GM23248 (cell line): ENCODE measurements at regions not wholly inside any gene's neighbourhood (a gene's known extent, or its start where the extent isn't known, plus 50 kb on each side); places are given as distances from the start of the nearest gene placed in this dataset.

Experiments used
- DNase-seq: peaks from one replicate; pipeline ENCODE4 v3.0.0-alpha.2; 2015
- H2AFZ ChIP-seq: fragments of 200-600 bp; sonication (generic); 2 replicates; pipeline ENCODE4 v1.6.1; 2016; ENCODE audit warnings: antibody characterized with exemption
- H3F3A ChIP-seq: fragments of 200-600 bp; sonication (generic); 2 replicates; pipeline ENCODE4 v1.6.1; 2016; ENCODE audit warnings: mild to moderate bottlenecking, antibody characterized with exemption, mixed run types; ENCODE audit not compliant: insufficient read depth
- H3K27ac ChIP-seq: fragments of 200-600 bp; sonication (generic); 2 replicates; pipeline ENCODE4 v1.5.1; 2016; ENCODE audit warnings: mild to moderate bottlenecking
- H3K27me3 ChIP-seq: fragments of 200-600 bp; sonication (generic); replicated peaks from 2 replicates; pipeline ENCODE4 v1.6.1; 2016; ENCODE audit warnings: mild to moderate bottlenecking; ENCODE audit not compliant: insufficient read depth
- H3K36me3 ChIP-seq: fragments of 200-600 bp; sonication (generic); 2 replicates; pipeline ENCODE4 v1.6.1; 2016; ENCODE audit warnings: low read depth, mild to moderate bottlenecking
- H3K4me1 ChIP-seq: fragments of 200-600 bp; sonication (generic); 2 replicates; pipeline ENCODE4 v1.6.1; 2016; ENCODE audit warnings: mild to moderate bottlenecking; ENCODE audit not compliant: insufficient read depth
- H3K4me2 ChIP-seq: fragments of 200-600 bp; sonication (generic); one replicate; pipeline ENCODE4 v1.6.1; 2016; ENCODE audit warnings: mild to moderate bottlenecking; ENCODE audit not compliant: unreplicated experiment
- H3K4me3 ChIP-seq: fragments of 200-600 bp; sonication (generic); 2 replicates; pipeline ENCODE4 v1.5.1; 2016; ENCODE audit warnings: mild to moderate bottlenecking
- H3K79me2 ChIP-seq: fragments of 200-600 bp; sonication (generic); 2 replicates; pipeline ENCODE4 v1.6.1; 2016; ENCODE audit warnings: mild to moderate bottlenecking; ENCODE audit not compliant: insufficient read depth
- H3K9ac ChIP-seq: fragments of 200-600 bp; sonication (generic); 2 replicates; pipeline ENCODE4 v1.6.1; 2016; ENCODE audit warnings: mild to moderate bottlenecking
- H3K9me2 ChIP-seq: fragments of 200-600 bp; sonication (generic); 2 replicates; pipeline ENCODE4 v1.6.1; 2016; ENCODE audit warnings: mixed run types, mild to moderate bottlenecking, moderate library complexity; ENCODE audit not compliant: insufficient read depth
- H3K9me3 ChIP-seq: fragments of 200-600 bp; sonication (generic); one replicate; pipeline ENCODE4 v1.6.1; 2017; ENCODE audit warnings: low read depth
- H4K20me1 ChIP-seq: fragments of 200-600 bp; sonication (generic); 2 replicates; pipeline ENCODE4 v1.6.0; 2016; ENCODE audit not compliant: insufficient read depth
- EZH2 ChIP-seq: fragments of 200-600 bp; sonication (generic); IDR thresholded peaks from 2 replicates; pipeline ENCODE4 v1.6.1; 2018; ENCODE audit warnings: antibody characterized with exemption, mild to moderate bottlenecking; ENCODE audit not compliant: insufficient read depth, poor library complexity, severe bottlenecking
- EZH2phosphoT487 ChIP-seq: fragments of 200-600 bp; sonication (generic); IDR thresholded peaks from 2 replicates; pipeline ENCODE4 v1.6.1; 2018; ENCODE audit warnings: antibody characterized with exemption, moderate library complexity, mild to moderate bottlenecking, low read depth; ENCODE audit not compliant: insufficient read depth
- WGBS, 2 experiments: methylation state at CpG; one replicate each; pipeline ENCODE4 v1.1.6; 2015 to 2017; ENCODE audit warnings: low lambda C conversion rate in 2 of 2, low coverage in 1 of 2; ENCODE audit errors: missing lambda C conversion rate in 2 of 2; 5-methylcytosine and 5-hydroxymethylcytosine counted together
- in situ Hi-C: fragments of 300-500 bp; cut with MboI; formaldehyde crosslinking; loops from 2 replicates; pipeline ENCODE4 v1.15.0; 2020

DNA sequence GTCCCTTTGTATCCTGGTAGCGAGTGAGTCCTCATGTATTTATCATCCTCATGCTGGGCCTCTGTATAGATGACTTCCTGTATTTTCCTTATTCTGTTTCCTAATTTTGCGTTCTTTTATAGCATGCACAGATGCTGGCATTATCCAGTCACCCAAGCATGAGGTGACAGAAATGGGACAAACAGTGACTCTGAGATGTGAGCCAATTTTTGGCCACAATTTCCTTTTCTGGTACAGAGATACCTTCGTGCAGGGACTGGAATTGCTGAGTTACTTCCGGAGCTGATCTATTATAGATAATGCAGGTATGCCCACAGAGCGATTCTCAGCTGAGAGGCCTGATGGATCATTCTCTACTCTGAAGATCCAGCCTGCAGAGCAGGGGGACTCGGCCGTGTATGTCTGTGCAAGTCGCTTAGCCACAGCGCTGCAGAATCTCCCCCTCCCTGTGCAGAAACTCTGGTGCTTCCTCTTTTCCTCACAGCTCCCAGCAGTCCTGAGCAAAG is 183.1 kb upstream of the PRSS58 start:
- Histone ChIP-seq H3K4me1 (peaks cover 39% of the 10 kb centered on the region), H3K9me3 (no peaks in the 10 kb centered on the region), H2AFZ (peak overlapping the region; percentile 44; the same call in 1 of the 2 replicates), H3K79me2 (no peaks in the 10 kb centered on the region), H3K4me3 (no peak overlapping the region), H4K20me1 (no peaks in the 10 kb centered on the region), H3K9ac (no peak overlapping the region), H3F3A (peaks cover 22% of the 10 kb centered on the region), H3K9me2 (no peaks in the 10 kb centered on the region), H3K4me2 (peak overlapping the region; percentile 44), H3K27ac (peak overlapping the region; percentile 15; the same call in 1 of the 2 replicates), H3K27me3 (no peaks in the 10 kb centered on the region), H3K36me3 (no peaks in the 10 kb centered on the region)
- 38 to 57% methylated on average over 8 to 9 of the region's 9 CpGs for WGBS, 2 experiments
- DNase-seq, result no peak
- TF ChIP-seq EZH2 (no peak), EZH2phosphoT487 (no peak)
- in situ Hi-C loops, result no loop called here

DNA sequence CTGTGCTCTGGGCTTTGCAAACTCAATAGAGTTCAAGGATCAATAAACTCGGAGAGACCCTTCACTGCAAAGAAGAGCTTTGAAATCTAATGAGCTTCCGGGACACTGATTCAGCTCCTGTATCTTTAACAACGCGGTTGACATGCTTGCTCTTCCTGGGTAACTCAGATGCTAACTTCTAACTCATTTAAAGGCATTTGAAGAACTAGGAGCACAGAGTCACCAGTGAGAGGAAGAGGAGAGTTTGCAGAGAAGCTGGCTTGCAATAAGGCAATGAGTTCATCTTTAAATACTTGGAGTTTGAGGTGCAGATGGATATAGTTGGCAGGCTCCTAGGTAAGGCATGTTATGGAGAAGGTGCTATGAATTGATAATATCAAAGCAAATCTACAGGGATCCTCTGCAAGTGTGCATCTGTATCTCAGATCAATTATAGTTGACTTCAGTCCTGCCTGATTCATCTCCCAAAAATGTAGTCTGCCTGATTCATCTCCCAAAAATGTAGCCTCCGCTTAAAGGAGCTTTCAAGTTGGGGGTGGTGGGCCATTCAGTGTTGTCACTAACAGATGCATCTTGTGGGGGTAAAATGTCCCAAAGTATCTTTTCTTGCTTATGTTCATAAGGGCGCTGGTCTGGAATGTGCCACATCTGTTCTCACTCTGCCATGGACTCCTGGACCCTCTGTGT is 182.5 kb upstream of the PRSS58 start:
- Histone ChIP-seq H3F3A (peaks cover 22% of the 10 kb centered on the region), H3K27ac (peak overlapping the region; percentile 29), H3K4me1 (peaks cover 39% of the 10 kb centered on the region), H3K9me3 (no peaks in the 10 kb centered on the region), H3K9me2 (no peaks in the 10 kb centered on the region), H3K9ac (no peak overlapping the region), H4K20me1 (no peaks in the 10 kb centered on the region), H3K36me3 (no peaks in the 10 kb centered on the region), H3K79me2 (no peaks in the 10 kb centered on the region), H2AFZ (peak overlapping the region; percentile 44), H3K4me3 (no peak overlapping the region; the same call in 1 of the 2 replicates), H3K4me2 (peak overlapping the region; percentile 44), H3K27me3 (no peaks in the 10 kb centered on the region)
- DNase-seq, result peak; percentile 70
- in situ Hi-C loops, result no loop called here
- WGBS, 2 experiments, result 23 to 29% methylated on average over 6 of the region's 6 CpGs
- TF ChIP-seq EZH2phosphoT487 (no peak), EZH2 (no peak)

DNA sequence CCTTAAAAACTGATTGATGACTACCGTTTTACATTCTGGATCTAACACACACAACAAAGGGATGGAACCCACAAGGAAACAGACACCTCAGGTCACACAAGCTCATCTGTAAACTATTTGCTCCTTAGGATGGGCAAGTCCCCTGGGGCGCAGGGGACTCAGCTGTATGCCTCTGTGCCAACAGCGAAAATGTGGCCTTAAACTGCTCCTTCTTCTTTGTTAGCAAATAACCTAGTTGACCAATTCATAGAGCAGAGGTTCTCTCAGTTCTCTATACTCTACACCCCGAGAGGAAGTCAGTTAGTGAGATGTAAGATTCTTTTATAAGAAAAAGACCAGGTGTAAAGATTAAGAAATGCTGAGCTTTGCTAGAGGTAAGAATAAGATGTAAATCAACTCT is 181.9 kb upstream of the PRSS58 start:
- H3K4me1 ChIP-seq, result peaks cover 39% of the 10 kb centered on the region
- 94% methylated on average over 4 of the region's 4 CpGs for WGBS, 2 experiments

DNA sequence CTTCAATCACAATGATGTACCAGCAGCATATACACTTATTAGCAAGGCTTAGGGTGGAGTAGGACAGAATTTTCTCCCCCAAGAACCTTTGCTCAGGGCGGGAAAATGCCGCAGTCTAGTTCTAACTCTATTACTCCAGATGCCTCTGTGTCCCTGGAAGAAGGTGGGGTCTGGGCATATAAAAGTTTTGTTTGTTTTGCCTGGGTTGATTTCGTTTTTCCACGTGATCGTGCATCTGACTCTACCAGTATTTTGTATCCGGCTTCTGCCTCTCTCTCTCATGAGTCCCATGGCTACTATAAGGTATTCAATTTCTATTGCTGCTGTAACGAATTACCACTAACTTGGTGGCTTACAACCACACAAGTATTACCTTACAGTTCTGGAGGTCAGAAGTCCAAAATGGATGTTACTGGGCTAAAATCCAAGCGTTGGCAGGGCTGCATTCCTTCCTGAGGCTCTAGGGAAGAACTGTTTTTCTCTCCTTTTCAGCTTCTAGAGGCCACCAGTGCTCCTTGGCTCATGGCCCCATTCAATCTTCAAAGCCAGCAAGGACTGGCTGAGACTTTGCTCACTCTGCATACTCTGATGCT is 181.2 kb upstream of the PRSS58 start:
- H4K20me1 ChIP-seq, result no peaks in the 10 kb centered on the region
- no peaks in the 10 kb centered on the region for H3K9me2 ChIP-seq
- H3K79me2 ChIP-seq, result no peaks in the 10 kb centered on the region
- no peak overlapping the region for H3K27ac ChIP-seq
- no peaks in the 10 kb centered on the region for H3K27me3 ChIP-seq
- H3K36me3 ChIP-seq, result no peaks in the 10 kb centered on the region
- DNase-seq, result no peak
- WGBS, 2 experiments, result 98% methylated on average over 8 of the region's 8 CpGs
- no peak overlapping the region for H3K4me2 ChIP-seq
- TF ChIP-seq EZH2, result no peak
- no peak for TF ChIP-seq EZH2phosphoT487
- in situ Hi-C loops, result no loop called here
- peaks cover 39% of the 10 kb centered on the region for H3K4me1 ChIP-seq
- H3F3A ChIP-seq, result peaks cover 22% of the 10 kb centered on the region
- H3K9ac ChIP-seq, result no peak overlapping the region
- no peak overlapping the region for H3K4me3 ChIP-seq
- H2AFZ ChIP-seq, result no peak overlapping the region
- no peaks in the 10 kb centered on the region for H3K9me3 ChIP-seq

More for the DNA sequence above, 181.9 kb upstream of the PRSS58 start:
- in situ Hi-C loops, result no loop called here
- Histone ChIP-seq H3K27ac (peak overlapping the region; percentile 29; the same call in 1 of the 2 replicates), H3F3A (peaks cover 22% of the 10 kb centered on the region), H3K36me3 (no peaks in the 10 kb centered on the region), H3K4me2 (peak overlapping the region; percentile 44), H3K27me3 (no peaks in the 10 kb centered on the region), H3K9ac (no peak overlapping the region), H2AFZ (peak overlapping the region; percentile 40), H3K4me3 (no peak overlapping the region; the same call in 1 of the 2 replicates), H3K9me2 (no peaks in the 10 kb centered on the region), H4K20me1 (no peaks in the 10 kb centered on the region), H3K79me2 (no peaks in the 10 kb centered on the region), H3K9me3 (no peaks in the 10 kb centered on the region)
- no peak for DNase-seq
- TF ChIP-seq EZH2, result no peak
- no peak for TF ChIP-seq EZH2phosphoT487
